NCI-H1694 treated with DMSO at 0.1 percent for 48 hours (cell line): ENCODE measurements at regions not wholly inside any gene's neighbourhood (a gene's known extent, or its start where the extent isn't known, plus 50 kb on each side); places are given as distances from the start of the nearest gene placed in this dataset.
"Not testable (repeated sequence)": the region's sequence is repeated elsewhere in the genome, so short reads cannot be mapped to it uniquely, and the experiment has no call there.

ENCODE experiments used
- DNase-seq: peaks from one replicate; lab custom pipeline; 2025; lab: John Stamatoyannopoulos, UW

DNA sequence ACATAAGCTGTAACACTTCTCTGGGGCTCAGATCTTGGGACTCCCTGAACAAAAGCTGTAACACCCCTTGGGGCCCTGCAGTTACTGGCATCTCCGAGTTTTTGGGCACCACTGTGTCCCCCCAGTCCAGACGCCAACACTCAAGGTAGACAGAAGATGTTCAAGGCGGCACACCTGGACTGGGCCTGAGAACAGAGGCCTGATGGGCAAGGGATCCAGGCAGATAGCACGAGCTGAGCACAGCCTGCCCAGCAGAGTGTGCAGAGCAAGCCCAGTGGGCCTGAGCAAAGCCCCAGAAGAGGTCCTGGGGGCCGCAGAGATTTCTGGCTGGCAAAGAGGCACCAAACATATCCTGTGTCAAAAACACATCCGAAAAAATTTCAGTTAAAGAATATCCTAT lies 1163.3 kb upstream of the PRR20A start:
- DNase-seq: no peak

DNA sequence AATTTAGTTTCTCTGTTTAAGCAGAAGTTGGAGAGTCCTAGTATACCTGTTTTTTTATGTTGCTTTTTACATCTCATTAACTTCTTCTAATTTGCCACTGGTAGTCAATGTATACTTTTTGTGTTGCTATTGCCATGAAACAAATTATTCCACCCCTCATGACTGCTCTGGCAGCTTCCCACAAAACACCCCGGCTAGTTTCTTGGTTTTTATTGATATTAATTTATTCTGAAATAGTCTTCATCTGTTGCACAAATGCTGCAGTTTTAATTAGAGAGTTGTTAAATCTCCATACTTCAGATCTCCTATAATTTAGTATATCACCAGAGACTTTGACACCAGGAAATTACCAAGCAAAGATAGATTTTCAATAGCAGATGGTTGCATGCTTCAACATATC lies 1159.3 kb upstream of the PRR20A start:
- DNase-seq: peak; percentile 30

DNA sequence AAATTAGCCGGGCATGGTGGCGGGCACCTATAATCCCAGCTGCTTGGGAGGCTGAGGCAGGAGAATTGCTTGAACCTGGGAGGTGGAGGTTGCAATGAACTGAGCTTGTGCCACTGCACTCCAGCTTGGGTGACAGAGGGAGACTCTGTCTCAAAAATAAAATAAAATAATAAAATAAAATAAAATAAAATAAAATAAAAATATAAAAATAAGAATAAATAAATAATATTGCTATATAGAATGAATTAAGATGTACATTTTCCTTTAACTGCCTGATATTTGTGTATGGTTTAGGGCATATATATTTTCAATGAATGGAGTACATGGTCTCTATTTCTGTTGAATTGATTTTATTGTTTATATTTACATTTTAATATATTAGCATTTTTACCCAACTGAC lies 1156.7 kb upstream of the PRR20A start:
- DNase-seq: not testable (repeated sequence)

DNA sequence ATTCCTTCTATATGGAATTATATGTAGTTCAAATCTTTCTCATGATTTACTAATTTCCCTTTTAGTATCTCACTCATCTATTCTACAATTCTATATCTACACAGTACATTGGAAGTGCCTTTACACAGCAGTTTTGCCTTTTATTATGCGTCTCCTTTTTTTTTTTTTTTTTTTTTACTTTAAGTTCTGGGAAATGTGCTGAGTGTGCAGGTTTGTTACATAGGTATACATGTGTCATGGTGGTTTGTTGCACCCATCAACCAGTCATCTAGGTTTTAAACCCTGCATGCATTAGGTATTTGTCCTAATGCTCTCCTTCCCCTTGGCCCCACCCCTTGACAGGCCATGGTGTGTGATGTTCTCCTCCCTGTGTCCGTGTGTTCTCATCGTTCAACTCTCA lies 1150.1 kb upstream of the PRR20A start:
- DNase-seq: no peak

DNA sequence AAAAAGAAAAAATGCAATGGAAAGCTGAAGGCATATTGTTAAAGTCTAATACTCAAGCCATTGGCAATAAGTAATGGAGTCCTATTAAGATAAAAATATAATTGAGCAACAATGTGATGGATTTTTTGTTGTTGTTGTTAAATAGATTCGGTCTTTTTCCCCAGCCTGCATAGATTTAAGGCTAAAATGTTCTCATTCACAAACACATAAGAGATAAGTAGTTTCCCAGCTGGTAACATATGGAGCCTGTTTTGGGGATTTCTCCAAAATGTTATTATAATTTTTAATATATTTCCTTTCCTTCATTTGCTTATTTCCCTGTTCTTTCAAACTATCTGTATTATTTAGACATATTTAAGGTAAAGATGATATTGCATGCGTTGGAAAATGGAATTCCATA lies 1149.1 kb upstream of the PRR20A start:
- no peak for DNase-seq

DNA sequence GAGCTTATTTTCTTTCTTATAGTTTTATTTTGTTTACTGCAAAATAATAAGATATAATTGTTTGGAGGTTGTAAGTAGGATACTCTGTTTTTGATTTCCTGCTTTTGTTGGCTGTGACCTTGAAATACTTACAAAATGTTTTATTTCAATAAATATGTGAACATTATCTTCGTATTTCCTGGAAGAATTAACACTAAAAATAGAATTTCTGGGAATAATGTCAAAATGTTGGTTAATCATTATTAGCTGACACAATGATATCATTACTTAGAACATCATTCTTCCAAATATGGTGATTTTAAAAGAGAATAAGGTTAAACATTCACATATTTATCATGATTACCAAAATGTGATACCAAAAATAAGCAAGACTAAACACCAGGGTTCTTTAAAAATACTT lies 1148.6 kb upstream of the PRR20A start:
- no peak for DNase-seq

DNA sequence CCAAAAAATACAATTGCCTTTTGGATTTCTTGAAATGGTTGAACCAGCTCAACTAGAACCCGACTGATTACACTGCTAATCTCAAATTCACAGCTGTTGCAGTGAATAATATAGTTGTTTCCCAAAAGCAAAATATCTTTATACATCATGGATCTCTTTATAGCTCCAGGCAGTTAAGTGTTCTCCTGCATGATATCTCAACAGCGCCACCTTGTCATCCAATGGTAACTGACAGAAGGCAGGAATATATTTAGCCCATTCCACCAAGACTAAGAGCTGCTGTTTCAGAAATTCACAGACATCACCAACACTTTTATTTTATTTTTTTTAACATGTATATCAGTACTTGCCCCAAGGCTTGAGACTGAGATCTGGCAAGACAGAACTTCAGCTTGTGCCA lies 1141.0 kb upstream of the PRR20A start:
- DNase-seq: no peak

DNA sequence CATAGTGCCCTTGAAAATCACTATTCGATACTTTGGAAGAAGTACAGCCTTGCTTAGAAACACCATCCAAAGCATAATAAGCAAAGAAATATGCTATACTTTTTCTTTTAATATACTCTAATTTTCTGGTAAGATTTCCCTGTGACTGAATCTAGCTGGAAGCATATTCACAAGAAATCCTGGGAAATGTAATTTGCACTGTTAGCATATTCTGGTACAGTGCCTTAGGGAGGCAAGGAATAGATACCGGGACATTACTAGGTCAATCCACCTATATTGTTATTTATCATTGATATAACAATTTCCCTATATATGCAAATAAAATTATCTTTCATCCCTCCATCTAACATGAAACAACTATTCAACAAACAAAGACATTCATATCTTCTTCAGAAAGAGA lies 1131.3 kb upstream of the PRR20A start:
- DNase-seq: no peak

DNA sequence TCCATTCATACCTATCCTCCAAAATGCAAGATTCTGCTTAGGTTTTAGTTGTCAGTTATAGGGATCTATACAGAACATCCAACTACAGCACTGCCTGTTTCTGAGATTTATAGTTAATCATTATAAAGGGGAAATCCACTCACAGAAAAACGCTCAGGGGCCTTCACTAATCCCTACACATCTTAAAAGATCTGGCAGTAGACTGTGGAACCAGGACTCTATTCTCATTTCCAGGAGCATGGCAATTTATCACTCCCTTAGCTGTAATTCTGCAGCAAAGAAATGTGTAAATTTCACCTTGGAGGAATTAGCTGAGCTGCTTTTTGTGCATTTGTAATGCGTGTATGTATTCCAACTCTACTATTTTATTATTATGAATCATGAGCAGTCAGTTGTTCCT lies 1128.1 kb upstream of the PRR20A start:
- no peak for DNase-seq

DNA sequence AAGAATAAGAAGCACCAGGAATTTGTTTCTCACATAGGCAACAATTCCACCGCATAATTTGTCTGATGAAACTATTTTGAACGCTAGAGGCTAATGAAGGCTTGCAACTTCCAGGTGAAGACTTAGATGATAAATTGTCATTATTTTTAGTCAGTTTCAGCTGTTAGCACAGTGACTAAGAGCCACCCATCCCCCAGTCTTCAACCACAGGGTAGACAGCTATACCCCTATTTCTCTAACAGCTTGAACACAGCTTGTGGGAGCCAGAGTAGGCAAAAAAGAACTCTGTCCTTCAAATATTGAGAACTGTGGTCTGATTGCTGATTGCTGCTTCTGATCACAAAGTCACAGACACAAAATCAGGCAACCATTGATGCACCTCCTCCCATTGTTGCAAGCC lies 1124.8 kb upstream of the PRR20A start:
- DNase-seq: no peak

DNA sequence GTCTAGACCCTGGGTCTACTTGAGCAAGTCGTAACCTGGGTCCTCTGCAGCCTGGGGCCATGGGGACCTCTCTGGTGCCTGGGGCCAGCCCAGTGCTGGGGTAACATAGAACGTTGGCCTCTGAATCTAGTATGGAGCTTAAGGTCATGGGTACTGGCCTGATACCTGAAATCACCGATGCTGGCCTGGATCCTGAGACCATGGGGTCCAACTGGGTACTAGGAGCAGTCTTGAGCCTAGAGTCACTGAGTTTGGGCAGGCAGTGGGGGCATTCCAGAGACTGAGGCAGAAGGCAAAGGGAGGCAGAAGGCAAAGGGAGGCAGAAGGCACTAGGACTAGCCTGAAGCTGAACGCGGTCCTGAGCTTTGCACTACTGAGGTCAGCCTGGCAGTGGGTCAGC lies 1121.1 kb upstream of the PRR20A start:
- no peak for DNase-seq

DNA sequence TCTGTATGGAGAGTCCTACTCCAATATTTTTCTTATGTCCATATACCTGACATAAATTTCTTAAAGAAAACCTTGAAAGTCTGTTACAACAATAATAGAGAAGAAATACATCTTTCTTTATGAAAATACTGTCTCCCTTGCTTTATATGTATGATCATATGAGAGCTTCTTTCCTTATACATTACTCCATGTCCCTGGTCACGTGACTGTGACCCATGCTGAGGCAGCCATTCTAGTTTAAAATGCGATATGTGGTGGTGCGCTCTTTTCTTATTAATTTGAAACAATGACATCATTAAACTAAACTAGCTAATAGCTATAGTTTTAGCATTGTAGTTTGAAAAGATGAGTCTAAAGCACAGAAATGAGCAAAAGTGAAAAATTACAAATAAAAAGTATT lies 1120.3 kb upstream of the PRR20A start:
- DNase-seq: no peak

DNA sequence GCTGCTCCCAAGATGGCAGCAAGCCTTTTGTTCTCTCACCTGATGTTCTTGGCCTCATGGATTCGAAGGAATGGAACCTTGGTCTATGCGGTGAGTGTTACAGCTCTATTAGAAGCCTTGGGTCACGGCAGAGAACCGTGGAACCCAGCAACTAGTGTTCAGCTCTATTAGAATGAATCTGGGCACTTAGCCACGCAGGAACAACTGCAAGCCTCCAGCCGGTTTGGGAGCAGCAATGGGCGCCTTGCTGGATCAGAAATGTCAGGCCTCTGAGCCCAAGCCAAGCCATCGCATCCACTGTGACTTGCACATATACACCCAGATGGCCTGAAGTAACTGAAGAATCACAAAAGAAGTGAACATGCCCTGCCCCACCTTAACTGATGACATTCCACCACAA lies 1100.7 kb upstream of the PRR20A start:
- DNase-seq: no peak

DNA sequence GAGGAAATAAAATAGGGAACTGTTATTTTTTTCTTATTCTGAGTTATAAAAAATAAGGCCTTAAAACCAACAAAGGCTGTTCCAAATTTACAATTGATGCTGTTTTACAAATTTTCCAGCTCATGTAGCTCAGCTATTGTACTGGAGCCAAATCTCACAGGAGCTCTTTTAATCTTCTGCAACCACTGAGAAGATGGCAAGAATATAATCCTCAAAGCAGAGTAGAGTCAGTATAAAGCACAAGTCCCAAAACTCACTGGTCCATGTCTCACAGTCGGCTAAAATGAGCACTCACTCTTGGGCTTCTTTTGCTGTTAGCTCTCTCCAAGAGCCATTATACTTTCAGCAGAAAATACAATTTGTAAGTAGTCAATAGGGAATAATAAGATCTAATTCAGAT lies 1074.4 kb upstream of the PRR20A start:
- DNase-seq: no peak

DNA sequence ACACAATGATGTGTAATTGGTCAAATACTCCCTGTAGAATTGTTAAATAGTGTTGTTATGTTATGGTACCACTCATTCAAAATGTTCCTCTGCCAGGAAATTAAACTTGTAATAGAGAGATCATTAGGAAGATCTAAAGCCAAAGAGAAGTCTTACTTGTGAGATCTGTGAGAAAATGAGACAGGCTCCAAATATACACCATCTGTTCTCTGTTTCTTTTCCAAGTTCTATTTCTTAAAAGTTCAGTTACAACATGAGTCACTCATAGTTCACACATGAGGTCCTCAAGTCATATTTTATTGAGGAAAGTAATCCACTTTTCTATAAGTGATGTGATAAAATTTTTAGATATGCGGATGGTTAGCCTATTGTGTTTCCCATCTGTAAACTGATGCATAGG lies 1038.1 kb upstream of the PRR20A start:
- DNase-seq: no peak

DNA sequence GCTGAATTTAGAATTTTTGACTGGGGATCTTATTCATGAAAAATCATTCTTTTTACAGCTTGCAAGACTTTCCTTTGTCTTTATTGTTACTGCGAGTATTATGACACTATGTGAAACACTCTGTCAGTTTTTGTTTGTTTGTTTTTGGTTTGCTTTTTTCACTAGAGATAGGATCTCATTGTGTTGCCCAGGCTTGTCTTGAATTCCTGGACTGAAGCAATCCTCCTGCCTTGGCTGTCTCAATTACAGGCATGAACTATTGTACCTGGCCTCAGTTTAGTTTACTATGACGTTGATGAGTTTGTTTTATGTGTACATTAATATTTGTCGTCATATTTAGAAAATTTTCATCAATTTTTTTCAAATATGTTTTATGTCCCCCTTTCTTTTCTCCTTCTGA lies 1030.0 kb upstream of the PRR20A start:
- no peak for DNase-seq

DNA sequence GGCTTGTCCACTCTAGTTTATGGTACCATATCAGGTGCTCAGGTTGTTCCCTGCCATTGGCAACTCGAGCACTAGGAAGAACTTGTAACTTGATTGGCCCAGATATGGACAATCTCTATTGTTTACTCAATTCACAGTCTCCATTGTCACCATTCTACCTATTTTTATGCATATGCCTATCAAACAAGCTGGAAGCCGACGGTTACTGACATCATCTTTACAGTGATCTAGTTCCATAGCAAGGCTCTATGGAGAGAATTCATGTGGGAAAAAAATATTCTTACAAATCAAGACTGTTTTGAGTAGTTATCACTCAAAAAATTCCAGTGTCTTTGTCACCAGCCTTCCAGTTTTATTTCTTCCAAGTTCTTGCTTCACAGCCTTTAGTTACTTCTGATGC lies 1006.2 kb upstream of the PRR20A start:
- no peak for DNase-seq

DNA sequence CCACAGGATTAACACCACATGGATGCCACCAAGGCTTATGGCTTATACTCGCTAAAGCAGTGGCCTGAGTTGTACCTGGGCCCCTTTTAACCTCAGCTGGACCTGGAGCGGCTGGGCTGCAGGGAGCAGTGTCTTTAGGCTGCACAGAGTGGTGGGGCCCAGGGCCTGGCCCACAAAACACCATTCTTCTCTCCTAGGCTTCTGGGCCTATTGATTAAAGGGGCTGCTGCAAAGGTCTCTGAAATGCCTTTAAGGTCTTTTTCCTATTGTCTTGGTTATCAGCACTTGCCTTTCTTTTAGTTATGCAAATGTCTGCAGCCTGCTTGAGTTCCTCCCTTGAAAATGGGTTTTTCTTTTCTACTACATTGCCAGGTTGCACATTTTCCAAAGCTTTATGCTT lies 973.9 kb upstream of the PRR20A start:
- DNase-seq: no peak

DNA sequence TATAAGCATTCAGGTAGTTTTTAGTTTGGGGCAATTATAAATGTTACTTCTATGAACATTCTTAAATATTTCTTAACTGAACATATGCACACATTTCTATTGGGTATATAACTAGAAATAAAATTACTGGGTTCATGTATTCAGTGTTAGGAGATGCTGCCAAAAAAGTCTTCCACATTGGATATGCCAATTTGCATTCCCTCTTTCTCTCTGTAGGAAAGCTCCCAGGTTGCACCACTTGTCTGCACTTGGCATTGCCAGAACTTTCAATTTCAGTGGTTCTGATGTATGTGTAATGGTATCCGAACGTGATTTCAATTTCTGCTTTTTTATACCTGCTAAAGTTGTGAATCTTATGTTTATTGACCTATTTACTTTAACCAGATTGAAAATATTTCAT lies 972.1 kb upstream of the PRR20A start:
- no peak for DNase-seq

DNA sequence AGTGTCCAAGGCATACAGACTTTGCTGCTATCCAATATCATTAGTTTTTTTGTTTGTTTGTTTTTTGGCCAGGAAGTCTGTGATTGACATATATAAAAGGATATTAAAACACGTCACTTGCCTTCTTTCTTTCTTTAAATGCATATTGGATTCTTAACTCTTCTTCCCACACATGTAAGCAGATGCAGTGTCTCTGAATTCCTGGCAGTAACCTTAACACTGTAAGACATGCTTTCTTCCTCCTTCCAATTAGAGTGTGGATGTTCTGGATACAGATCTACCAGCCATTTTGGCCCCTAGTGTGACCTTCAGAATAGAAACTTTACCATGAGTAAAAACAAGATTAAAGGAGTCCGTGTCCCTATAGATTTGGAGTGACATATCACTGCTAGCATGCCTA lies 967.4 kb upstream of the PRR20A start:
- DNase-seq: no peak

DNA sequence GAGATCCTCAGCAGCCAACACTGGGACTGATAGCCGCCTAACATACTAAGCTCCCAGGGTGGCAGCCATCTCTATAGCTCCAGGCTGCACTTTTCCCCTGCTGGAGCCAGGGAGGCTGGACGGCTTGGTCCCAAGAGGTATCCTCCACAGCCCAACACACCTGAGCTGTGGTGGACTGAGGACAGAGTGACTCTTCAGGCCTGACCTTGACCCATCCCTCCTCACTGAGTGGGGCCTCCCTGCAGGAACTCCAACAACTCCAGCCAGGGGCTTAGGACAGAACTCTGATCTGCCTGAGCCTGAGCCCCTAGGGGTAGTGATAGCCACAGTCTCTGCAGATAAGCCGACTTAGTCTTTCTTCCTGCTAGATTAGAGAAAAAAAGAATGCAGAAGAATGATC lies 958.1 kb upstream of the PRR20A start:
- no peak for DNase-seq

DNA sequence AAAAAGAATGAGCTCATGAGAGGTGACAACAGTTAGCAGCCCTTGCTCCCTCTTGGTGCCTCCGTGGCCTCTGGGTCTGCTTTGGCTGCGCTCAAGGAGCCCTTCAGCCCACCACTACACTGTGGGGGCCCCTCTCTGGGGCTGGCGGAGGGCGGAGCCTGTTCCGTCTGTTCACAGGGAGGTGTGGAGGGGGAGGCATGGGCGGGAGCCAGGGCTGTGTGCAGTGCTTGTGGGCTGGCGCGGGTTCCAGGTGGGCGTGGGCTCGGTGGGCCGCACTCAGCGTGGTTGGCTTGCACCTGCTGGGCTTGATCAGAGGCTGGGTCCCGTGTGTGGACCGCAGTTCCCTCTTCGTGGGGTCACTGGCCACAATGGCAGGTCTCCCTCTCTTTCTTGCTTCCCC lies 953.4 kb upstream of the PRR20A start:
- DNase-seq: no peak

DNA sequence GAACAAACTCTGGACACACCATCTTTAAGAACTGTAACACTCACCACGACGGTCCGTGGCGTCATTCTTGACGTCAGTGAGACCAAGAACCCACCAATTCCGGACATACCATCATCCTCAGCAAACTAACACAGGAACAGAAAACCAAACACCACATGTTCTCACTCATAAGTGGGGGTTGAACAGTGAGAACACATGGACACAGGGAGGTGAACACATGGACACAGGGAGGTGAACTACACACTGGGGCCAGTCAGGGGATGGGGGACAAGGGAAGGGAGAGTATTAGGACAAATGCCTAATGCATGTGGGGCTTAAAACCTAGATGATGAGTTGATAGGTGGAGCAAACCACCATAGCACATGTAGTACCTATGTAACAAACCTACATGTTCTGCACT lies 952.1 kb upstream of the PRR20A start:
- not testable (repeated sequence) for DNase-seq

DNA sequence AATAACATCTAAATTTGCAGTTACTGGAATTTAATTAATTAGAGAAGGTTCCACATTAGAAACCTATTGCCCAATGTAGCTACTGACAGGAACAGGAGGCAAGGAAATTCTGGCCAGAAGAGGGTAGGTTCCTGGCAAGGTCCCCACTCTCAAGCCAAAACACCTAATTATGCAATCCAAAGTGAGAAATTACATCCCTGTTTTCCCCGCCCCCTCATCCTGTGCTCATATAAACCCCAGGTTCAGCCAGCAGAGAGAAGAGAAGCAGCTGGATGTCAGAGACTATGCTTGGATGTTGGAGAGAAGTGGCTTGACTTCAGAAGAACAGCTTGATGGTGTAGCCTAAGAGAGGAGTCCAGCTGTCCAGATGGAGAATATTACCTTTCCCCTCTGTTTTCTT lies 951.3 kb upstream of the PRR20A start:
- no peak for DNase-seq

DNA sequence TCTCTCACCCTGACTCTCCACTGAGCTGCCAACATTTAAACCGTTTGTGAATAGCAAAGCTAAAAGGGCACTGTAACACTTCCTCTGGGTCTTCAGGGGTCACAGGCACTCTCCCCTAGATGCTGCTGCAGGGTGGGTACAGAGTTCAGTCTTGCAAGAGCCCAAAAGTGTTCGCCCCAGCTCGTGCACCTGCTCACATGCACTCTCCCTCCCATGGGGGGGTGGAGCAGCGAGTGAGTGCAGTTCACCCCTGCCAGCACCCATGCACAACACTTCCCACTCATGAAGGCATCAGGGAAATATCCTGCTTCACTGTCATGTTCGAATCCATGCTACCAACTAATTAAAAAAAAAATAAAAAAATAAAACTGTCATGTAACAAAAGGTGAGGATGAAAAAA lies 950.7 kb upstream of the PRR20A start:
- DNase-seq: no peak
